D721Med (cell line): ENCODE measurements at regions not wholly inside any gene's neighbourhood (a gene's known extent, or its start where the extent isn't known, plus 50 kb on each side); places are given as distances from the start of the nearest gene placed in this dataset.

ENCODE experiments used
- DNase-seq: peaks from one replicate; pipeline ENCODE4 v3.0.0; 2011; ENCODE audit warnings: low spot score; ENCODE audit not compliant: insufficient read length
- FAIRE-seq: peaks from 2 replicates; lab custom pipeline; 2011; peaks lifted over from hg19 to GRCh38; lab: Jason Lieb, UNC
- TF ChIP-seq, protein P1 (sequence below): IDR thresholded peaks from 2 replicates; pipeline ENCODE4 v1.5.1; 2012; ENCODE audit warnings: mild to moderate bottlenecking, control low read depth; ENCODE audit not compliant: insufficient read depth; ENCODE audit errors: missing control alignments

- FAIRE-seq (no peak), DNase-seq (no peak)
- TF ChIP-seq, protein P1, sequence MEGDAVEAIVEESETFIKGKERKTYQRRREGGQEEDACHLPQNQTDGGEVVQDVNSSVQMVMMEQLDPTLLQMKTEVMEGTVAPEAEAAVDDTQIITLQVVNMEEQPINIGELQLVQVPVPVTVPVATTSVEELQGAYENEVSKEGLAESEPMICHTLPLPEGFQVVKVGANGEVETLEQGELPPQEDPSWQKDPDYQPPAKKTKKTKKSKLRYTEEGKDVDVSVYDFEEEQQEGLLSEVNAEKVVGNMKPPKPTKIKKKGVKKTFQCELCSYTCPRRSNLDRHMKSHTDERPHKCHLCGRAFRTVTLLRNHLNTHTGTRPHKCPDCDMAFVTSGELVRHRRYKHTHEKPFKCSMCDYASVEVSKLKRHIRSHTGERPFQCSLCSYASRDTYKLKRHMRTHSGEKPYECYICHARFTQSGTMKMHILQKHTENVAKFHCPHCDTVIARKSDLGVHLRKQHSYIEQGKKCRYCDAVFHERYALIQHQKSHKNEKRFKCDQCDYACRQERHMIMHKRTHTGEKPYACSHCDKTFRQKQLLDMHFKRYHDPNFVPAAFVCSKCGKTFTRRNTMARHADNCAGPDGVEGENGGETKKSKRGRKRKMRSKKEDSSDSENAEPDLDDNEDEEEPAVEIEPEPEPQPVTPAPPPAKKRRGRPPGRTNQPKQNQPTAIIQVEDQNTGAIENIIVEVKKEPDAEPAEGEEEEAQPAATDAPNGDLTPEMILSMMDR, result no peak
Measured at GRCh38 chr15:70407955-70408354, 310.2 kb upstream of the TLE3 start.

- no peak for DNase-seq
- TF ChIP-seq, protein P1, result no peak
- FAIRE-seq, result no peak
Measured at GRCh38 chr15:70407336-70407670, 309.6 kb upstream of the TLE3 start.

DNA sequence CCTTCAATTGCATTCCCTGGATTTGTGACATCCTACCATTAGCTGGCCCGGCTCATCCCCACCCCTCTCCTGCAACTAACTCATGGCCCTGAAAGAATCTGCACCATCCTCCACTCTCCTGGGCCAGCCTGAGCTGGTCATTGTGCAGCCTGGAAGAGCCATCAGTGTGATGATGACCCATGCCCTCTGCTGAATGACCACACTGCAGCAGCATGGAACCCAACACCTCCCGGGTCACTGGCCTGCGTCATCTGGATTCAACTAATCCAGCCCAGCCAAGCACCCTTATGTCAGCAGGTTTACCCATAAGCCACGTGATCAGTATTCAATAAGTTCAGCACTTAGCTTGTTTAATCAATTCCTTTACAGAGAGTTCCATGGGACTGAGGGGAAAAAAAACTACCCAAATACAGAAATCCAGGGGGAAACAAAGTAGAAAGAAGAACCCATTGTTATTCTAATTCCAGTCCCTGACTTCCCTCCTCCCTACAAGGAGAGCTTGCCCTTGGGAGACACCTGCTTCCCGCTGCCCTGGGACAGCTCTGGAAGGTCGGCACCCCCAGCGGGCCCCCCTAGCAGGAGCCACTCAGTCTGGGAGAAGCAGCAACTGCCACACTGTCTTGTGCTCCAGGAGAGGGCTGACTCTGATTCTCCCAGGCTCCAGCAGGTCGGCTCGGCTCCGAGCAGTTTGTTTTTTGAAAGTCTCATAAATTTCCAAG, 309.1 kb upstream of the TLE3 start:
- no peak for DNase-seq
- FAIRE-seq, result no peak
- TF ChIP-seq, protein P1, result no peak

GRCh38 chr15:70401709-70402108, 304.0 kb upstream of the TLE3 start:
- TF ChIP-seq, protein P1, result no peak
- FAIRE-seq (no peak), DNase-seq (no peak)

GRCh38 chr15:70400766-70401541, 303.2 kb upstream of the TLE3 start:
- FAIRE-seq, result no peak
- TF ChIP-seq, protein P1, result no peak
- DNase-seq, result no peak

- TF ChIP-seq, protein P1, result no peak
- FAIRE-seq (no peak), DNase-seq (no peak)
Measured at GRCh38 chr15:70399204-70399603, 301.5 kb upstream of the TLE3 start.

DNA sequence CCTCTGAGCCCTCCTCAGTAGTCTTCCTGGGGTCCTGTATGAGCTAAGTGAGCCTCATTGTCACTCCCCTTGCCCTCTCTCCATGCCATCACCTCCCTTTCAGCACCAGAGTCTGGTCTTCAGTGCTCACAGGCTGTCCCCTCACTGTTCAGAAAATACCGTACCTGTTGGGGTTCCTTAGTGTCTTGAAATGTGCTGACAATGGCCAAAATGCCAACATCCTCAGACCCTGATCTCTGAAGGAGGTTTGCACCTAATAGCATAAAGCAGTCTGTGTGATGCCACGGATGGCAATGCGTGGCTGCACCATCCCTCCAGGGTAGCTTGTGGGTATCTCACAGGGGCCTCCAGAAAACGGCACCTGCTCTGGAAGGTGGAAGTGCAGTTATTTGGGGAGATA, 301.0 kb upstream of the TLE3 start:
- TF ChIP-seq, protein P1, result no peak

More for the DNA sequence above, 301.0 kb upstream of the TLE3 start:
- no peak for DNase-seq
- FAIRE-seq, result no peak
